HepG2 (cell line): ENCODE measurements at regions not wholly inside any gene's neighbourhood (a gene's known extent, or its start where the extent isn't known, plus 50 kb on each side); places are given as distances from the start of the nearest gene placed in this dataset.

Experiments used
- ATAC-seq: fragments of 200-7000 bp; cut with Tn5 transposase; 3 replicates; pipeline ENCODE4 v1.9.1; 2020; ENCODE audit warnings: mild to moderate bottlenecking, moderate library complexity
- BruUV-seq: library from RNA; stranded (reverse); fragments of 400-500 nt; replicated peaks from 2 replicates; lab custom pipeline; 2021; lab: Mats Ljungman, UMichigan
- CTCF ChIA-PET: fragments of 300-600 bp; formaldehyde crosslinking; extraction: SDS; loops from one replicate; lab custom pipeline; 2021; ENCODE audit warnings: low total read pairs, inconsistent platforms, low intra/inter-chr PET ratio; lab: Yijun Ruan, JAX
- POLR2A ChIA-PET: fragments of 350-600 bp; sonication (Branson Sonifier 250); formaldehyde crosslinking; loops from one replicate; lab custom pipeline; 2020; ENCODE audit warnings: antibody characterized with exemption, inconsistent platforms; lab: Yijun Ruan, JAX
- DNase-seq: peaks from one replicate; pipeline ENCODE4 v3.0.0-alpha.2; 2015; ENCODE audit warnings: low spot score
- FAIRE-seq: peaks from 3 replicates; lab custom pipeline; 2011; peaks lifted over from hg19 to GRCh38; lab: Jason Lieb, UNC
- H2AFZ ChIP-seq: one replicate; pipeline ENCODE4 v1.6.1; 2011; ENCODE audit warnings: low read length, inconsistent platforms
- H3K27ac ChIP-seq: fragments of 300-600 bp; 3 replicates; pipeline ENCODE4 v1.8.0; 2011; ENCODE audit warnings: mixed run types, mild to moderate bottlenecking, mixed read lengths, low read length, inconsistent platforms; ENCODE audit not compliant: insufficient read depth; ENCODE audit errors: extremely low read length
- H3K27me3 ChIP-seq, 2 experiments: fragments of 200-600 bp in 1 of 2; 2 replicates in 1 of 2; 3 replicates in 1 of 2; pipeline versions ENCODE4 v1.6.0 to v1.8.0; 2011; ENCODE audit warnings: low read length in 2 of 2, mild to moderate bottlenecking in 2 of 2, moderate library complexity in 2 of 2, inconsistent platforms in 1 of 2; ENCODE audit not compliant: insufficient read depth in 2 of 2, control insufficient read depth in 1 of 2
- H3K36me3 ChIP-seq, 2 experiments: fragments of 200-600 bp in 1 of 2; replicated peaks in 1 of 2; 2 replicates in 1 of 2; 3 replicates in 1 of 2; pipeline versions ENCODE4 v1.5.1 to v1.8.0; 2011; ENCODE audit warnings: low read length in 2 of 2, inconsistent platforms in 1 of 2; ENCODE audit not compliant: insufficient read depth in 2 of 2, control insufficient read depth in 1 of 2
- H3K4me1 ChIP-seq: 2 replicates; pipeline ENCODE4 v1.5.1; 2012; ENCODE audit warnings: low read length, inconsistent platforms; ENCODE audit not compliant: insufficient read depth
- H3K4me2 ChIP-seq: 2 replicates; pipeline ENCODE4 v1.6.0; 2011; ENCODE audit warnings: low read depth, low read length, inconsistent platforms
- H3K4me3 ChIP-seq, 3 experiments: fragments of 200-600 bp in 1 of 3; sonication (generic), shearing (Covaris generic) in 1 of 3; replicated peaks in 1 of 3; 2 replicates each; pipeline ENCODE4 v1.5.1; 2011 to 2016; ENCODE audit warnings: low read length in 3 of 3, inconsistent platforms in 2 of 3, low read depth in 2 of 3, mild to moderate bottlenecking in 2 of 3, control low read depth in 1 of 3, mixed read lengths in 1 of 3; ENCODE audit not compliant: insufficient read depth in 1 of 3
- H3K79me2 ChIP-seq: one replicate; pipeline ENCODE4 v1.6.1; 2011; ENCODE audit warnings: low read length, inconsistent platforms; ENCODE audit not compliant: insufficient read depth
- H3K9ac ChIP-seq: 2 replicates; pipeline ENCODE4 v1.6.0; 2011; ENCODE audit warnings: mild to moderate bottlenecking, low read depth, low read length, inconsistent platforms; ENCODE audit not compliant: insufficient read depth
- H3K9me3 ChIP-seq: 2 replicates; pipeline ENCODE4 v1.5.1; 2012; ENCODE audit warnings: mild to moderate bottlenecking, low read length
- H4K20me1 ChIP-seq: 2 replicates; pipeline ENCODE4 v1.6.0; 2011; ENCODE audit warnings: inconsistent platforms, mild to moderate bottlenecking, low read length, moderate library complexity; ENCODE audit not compliant: insufficient read depth
- KLF9 ChIP-seq: IDR thresholded peaks from 2 replicates; pipeline ENCODE4 v1.6.1; 2016; ENCODE audit warnings: low read depth
- MIER3 ChIP-seq: IDR thresholded peaks from 2 replicates; pipeline ENCODE4 v1.6.1; 2016; ENCODE audit warnings: missing compliant biosample characterization, borderline replicate concordance
- YY1 ChIP-seq: IDR thresholded peaks from 2 replicates; pipeline ENCODE4 v1.6.1; 2011; ENCODE audit warnings: low read length, low read depth, moderate library complexity, mild to moderate bottlenecking; ENCODE audit not compliant: insufficient read depth, insufficient replicate concordance
- ZNF367 ChIP-seq: sonication (generic); formaldehyde crosslinking; IDR thresholded peaks from 2 replicates; pipeline ENCODE4 v1.4.0; 2020; ENCODE audit warnings: missing genetic modification reagents, borderline replicate concordance
- ZNF501 ChIP-seq: sonication (generic); formaldehyde crosslinking; IDR thresholded peaks from 2 replicates; pipeline ENCODE4 v1.5.1; 2020; ENCODE audit warnings: mild to moderate bottlenecking, moderate library complexity, missing genetic modification reagents
- ZNF616 ChIP-seq: sonication (generic); formaldehyde crosslinking; IDR thresholded peaks from 2 replicates; pipeline ENCODE4 v1.5.0; 2020; ENCODE audit warnings: low read depth, mild to moderate bottlenecking, missing genetic modification reagents
- WGBS: methylation state at CpG from one replicate; pipeline ENCODE4 v1.1.6; 2017; ENCODE audit warnings: low lambda C conversion rate; 5-methylcytosine and 5-hydroxymethylcytosine counted together
- in situ Hi-C: cut with HindIII; loops from 2 replicates; pipeline ENCODE4 v1.10.0; 2017; ENCODE audit warnings: low pct_unique_long_range_greater_than_20kb; ENCODE audit not compliant: extremely low pct_ligation_motif_present
- intact Hi-C: fragments of 100-400 bp; cut with micrococcal nuclease; formaldehyde crosslinking; loops from one replicate; pipeline ENCODE4 v1.10.0; 2022; ENCODE audit not compliant: unreplicated experiment
- TF ChIP-seq, protein P1 (sequence below): sonication (generic); formaldehyde crosslinking; IDR thresholded peaks from 2 replicates; pipeline ENCODE4; 2020; ENCODE audit warnings: missing genetic modification reagents, mild to moderate bottlenecking, borderline replicate concordance
- TF ChIP-seq, protein P2 (sequence below): sonication (generic); formaldehyde crosslinking; IDR thresholded peaks from 2 replicates; pipeline ENCODE4 v1.5.1; 2020; ENCODE audit warnings: mild to moderate bottlenecking, missing genetic modification reagents

DNA sequence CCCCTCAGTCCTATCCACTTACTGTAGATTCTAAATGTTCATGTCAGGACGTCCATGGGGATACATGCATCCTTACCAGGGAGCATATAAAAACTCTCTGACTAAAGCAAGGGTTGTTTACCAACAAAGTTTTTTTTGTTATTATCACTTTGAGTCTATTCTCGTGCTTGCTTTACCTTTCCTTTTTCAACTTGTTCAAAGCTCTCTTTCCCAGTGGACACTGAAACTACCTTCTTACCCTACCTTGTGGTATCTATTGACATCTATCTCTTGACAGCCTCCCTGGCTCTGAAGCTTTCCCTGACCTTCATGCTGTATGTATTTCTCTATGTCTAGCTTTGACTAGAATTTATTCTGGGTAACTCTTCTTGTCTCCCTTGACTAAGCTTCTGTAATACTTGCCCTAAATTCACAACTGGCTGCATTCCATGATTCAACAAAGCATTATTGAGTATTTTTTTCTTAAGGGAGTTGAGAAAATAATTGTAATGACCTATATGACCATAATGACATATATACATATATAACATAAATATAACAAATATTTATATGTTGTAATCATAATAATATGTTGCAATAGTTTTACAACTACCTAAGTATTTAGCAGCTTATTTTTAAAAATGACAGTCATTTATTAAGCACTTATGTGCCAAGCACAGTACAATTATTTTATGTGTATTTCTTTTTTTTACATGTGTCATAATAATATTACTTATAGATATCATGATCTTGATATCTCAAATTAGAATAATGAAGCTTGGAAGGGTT is 403.4 kb upstream of the SPRY2 start:
- ATAC-seq (no peak), DNase-seq (no peak), FAIRE-seq (no peak)
- Histone ChIP-seq H2AFZ (no peak overlapping the region), H3K4me1 (no peaks in the 10 kb centered on the region), H3K27ac (no peak overlapping the region), H3K9ac (no peak overlapping the region), H3K79me2 (no peaks in the 10 kb centered on the region), H3K36me3 (no peaks in the 10 kb centered on the region), H3K4me2 (no peak overlapping the region), H4K20me1 (no peaks in the 10 kb centered on the region), H3K27me3 (no peaks in the 10 kb centered on the region), H3K4me3 (no peak overlapping the region), H3K9me3 (peaks cover 38% of the 10 kb centered on the region)
- BruUV-seq = no TSS peak
- intact Hi-C loops (no loop called here), in situ Hi-C loops (no loop called here)
- ChIA-PET POLR2A (no interaction called here), CTCF (no interaction called here)
- no peak for TF ChIP-seq KLF9 (CRISPR knock-in tag)
- TF ChIP-seq, protein P1, sequence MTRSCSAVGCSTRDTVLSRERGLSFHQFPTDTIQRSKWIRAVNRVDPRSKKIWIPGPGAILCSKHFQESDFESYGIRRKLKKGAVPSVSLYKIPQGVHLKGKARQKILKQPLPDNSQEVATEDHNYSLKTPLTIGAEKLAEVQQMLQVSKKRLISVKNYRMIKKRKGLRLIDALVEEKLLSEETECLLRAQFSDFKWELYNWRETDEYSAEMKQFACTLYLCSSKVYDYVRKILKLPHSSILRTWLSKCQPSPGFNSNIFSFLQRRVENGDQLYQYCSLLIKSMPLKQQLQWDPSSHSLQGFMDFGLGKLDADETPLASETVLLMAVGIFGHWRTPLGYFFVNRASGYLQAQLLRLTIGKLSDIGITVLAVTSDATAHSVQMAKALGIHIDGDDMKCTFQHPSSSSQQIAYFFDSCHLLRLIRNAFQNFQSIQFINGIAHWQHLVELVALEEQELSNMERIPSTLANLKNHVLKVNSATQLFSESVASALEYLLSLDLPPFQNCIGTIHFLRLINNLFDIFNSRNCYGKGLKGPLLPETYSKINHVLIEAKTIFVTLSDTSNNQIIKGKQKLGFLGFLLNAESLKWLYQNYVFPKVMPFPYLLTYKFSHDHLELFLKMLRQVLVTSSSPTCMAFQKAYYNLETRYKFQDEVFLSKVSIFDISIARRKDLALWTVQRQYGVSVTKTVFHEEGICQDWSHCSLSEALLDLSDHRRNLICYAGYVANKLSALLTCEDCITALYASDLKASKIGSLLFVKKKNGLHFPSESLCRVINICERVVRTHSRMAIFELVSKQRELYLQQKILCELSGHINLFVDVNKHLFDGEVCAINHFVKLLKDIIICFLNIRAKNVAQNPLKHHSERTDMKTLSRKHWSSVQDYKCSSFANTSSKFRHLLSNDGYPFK (CRISPR knock-in tag) = no peak
- 2% methylated on average over 2 of the region's 2 CpGs for WGBS

DNA sequence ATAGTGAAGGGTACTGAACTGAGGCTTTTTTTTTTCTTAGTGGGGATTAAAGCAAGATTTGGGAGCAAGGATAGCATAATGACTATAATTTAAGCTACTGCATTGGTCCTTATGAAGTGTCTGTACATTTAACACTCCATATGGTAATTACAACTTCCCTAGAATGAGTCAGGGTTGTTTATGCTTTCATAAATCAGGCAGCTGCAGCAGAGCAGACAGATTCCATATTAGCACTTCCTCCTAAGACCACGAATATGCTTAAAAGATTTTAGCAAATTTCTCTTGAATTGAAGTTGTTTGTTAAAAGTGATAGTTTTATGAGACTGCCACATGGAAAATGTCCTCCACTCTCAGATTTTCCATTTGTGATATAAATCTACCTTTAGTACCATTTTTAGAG is 401.1 kb upstream of the SPRY2 start:
- ChIA-PET POLR2A (no interaction called here), CTCF (no interaction called here)
- no peak for DNase-seq
- in situ Hi-C loops = no loop called here
- no peaks in the 10 kb centered on the region for H3K4me1 ChIP-seq
- H3K9ac ChIP-seq = no peak overlapping the region
- no peaks in the 10 kb centered on the region for H3K79me2 ChIP-seq
- H3K36me3 ChIP-seq = no peaks in the 10 kb centered on the region
- no peak for ATAC-seq
- no peak overlapping the region for H3K4me3 ChIP-seq
- no peaks in the 10 kb centered on the region for H4K20me1 ChIP-seq
- no peaks in the 10 kb centered on the region for H3K27me3 ChIP-seq
- no peak overlapping the region for H2AFZ ChIP-seq
- H3K4me2 ChIP-seq = no peak overlapping the region
- intact Hi-C loops = no loop called here
- peaks cover 58% of the 10 kb centered on the region for H3K9me3 ChIP-seq
- BruUV-seq = no TSS peak
- WGBS = 0% methylated on average over 1 of the region's 1 CpG
- FAIRE-seq = no peak
- no peak overlapping the region for H3K27ac ChIP-seq
- no peak for TF ChIP-seq YY1
- no peak for TF ChIP-seq ZNF616
- no peak for TF ChIP-seq ZNF501 (CRISPR knock-in tag)
- TF ChIP-seq, protein P2, sequence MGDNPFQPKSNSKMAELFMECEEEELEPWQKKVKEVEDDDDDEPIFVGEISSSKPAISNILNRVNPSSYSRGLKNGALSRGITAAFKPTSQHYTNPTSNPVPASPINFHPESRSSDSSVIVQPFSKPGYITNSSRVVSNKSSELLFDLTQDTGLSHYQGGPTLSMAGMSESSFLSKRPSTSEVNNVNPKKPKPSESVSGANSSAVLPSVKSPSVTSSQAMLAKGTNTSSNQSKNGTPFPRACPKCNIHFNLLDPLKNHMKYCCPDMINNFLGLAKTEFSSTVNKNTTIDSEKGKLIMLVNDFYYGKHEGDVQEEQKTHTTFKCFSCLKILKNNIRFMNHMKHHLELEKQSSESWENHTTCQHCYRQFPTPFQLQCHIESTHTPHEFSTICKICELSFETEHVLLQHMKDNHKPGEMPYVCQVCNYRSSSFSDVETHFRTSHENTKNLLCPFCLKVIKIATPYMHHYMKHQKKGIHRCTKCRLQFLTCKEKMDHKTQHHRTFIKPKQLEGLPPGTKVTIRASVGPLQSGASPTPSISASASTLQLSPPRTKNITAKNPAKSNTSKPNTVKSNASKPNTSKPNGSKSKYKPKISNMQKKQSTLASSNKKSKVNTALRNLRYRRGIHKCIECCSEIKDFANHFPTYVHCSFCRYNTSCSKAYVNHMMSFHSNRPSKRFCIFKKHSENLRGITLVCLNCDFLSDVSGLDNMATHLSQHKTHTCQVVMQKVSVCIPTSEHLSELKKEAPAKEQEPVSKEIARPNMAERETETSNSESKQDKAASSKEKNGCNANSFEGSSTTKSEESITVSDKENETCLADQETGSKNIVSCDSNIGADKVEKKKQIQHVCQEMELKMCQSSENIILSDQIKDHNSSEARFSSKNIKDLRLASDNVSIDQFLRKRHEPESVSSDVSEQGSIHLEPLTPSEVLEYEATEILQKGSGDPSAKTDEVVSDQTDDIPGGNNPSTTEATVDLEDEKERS (CRISPR knock-in tag) = no peak
- no peak for TF ChIP-seq ZNF367
- TF ChIP-seq MIER3 (CRISPR knock-in tag) = no peak
